ENCODE measurements at regions not wholly inside any gene's neighbourhood (a gene's known extent, or its start where the extent isn't known, plus 50 kb on each side); places are given as distances from the start of the nearest gene placed in this dataset.
"Not testable (repeated sequence)": the region's sequence is repeated elsewhere in the genome, so short reads cannot be mapped to it uniquely, and the experiment has no call there.

DNA sequence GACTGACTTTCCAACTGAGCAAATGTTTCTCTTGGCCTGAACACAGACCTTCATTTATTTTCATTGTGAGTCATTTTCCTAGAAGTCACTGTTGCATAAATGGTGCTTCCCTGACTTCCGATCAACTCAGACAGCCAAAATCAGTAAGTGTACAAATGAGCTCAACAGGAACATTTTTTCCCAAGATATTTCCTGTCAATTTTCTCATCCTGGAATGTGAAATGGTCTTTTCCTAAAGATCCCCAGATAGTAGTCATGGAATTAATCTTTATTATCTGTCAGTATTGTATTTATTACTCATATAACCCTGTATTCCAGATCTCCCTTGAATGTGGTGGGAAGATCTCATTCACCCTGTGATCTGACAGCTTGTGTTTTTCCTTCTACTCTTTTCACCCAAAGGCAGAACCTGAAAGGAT is 360.3 kb upstream of the KIF2B start:
- no peak overlapping the region for H3K4me3 Mint-ChIP-seq (ENCODE audit: unreplicated experiment)
- no peak for DNase-seq (ENCODE audit: low spot score)
- H3K4me1 Mint-ChIP-seq (ENCODE audit: low read depth) = peaks cover 34% of the 10 kb centered on the region
- H3K27me3 Mint-ChIP-seq (ENCODE audit: low read depth) = no peaks in the 10 kb centered on the region
- H3K36me3 Mint-ChIP-seq (ENCODE audit: low read depth) = no peaks in the 10 kb centered on the region
- H3K9me3 Mint-ChIP-seq (ENCODE audit: low read depth) = peaks cover 12% of the 10 kb centered on the region
- TF ChIP-seq, protein P1, sequence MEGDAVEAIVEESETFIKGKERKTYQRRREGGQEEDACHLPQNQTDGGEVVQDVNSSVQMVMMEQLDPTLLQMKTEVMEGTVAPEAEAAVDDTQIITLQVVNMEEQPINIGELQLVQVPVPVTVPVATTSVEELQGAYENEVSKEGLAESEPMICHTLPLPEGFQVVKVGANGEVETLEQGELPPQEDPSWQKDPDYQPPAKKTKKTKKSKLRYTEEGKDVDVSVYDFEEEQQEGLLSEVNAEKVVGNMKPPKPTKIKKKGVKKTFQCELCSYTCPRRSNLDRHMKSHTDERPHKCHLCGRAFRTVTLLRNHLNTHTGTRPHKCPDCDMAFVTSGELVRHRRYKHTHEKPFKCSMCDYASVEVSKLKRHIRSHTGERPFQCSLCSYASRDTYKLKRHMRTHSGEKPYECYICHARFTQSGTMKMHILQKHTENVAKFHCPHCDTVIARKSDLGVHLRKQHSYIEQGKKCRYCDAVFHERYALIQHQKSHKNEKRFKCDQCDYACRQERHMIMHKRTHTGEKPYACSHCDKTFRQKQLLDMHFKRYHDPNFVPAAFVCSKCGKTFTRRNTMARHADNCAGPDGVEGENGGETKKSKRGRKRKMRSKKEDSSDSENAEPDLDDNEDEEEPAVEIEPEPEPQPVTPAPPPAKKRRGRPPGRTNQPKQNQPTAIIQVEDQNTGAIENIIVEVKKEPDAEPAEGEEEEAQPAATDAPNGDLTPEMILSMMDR (IDR thresholded peaks at IDR 0.05) = no peak
- H3K27ac Mint-ChIP-seq (ENCODE audit: unreplicated experiment) = peak overlapping the region; percentile 52

DNA sequence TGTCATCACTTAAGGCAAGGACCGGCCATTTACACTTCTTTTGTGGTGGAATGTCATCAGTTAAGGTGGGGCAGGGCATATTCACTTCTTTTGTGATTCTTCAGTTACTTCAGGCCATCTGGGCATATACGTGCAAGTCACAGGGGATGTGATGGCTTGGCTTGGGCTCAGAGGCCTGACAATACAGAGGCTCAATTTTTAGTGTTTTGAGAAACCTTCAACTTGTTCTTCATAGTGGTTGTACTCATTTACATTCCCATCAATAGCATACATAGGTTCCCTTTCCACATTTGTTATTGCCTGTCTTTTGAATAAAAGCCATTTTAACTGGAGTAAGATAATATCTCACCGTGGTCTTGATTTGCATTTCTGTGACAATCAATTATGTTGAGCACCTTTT is 366.8 kb upstream of the KIF2B start:
- H3K27me3 Mint-ChIP-seq (ENCODE audit: low read depth); H3K4me3 Mint-ChIP-seq (ENCODE audit: unreplicated experiment); H3K36me3 Mint-ChIP-seq (ENCODE audit: low read depth); DNase-seq (ENCODE audit: low spot score); H3K4me1 Mint-ChIP-seq (ENCODE audit: low read depth); H3K27ac Mint-ChIP-seq (ENCODE audit: unreplicated experiment): not testable (repeated sequence)
- peaks cover 12% of the 10 kb centered on the region for H3K9me3 Mint-ChIP-seq (ENCODE audit: low read depth)

DNA sequence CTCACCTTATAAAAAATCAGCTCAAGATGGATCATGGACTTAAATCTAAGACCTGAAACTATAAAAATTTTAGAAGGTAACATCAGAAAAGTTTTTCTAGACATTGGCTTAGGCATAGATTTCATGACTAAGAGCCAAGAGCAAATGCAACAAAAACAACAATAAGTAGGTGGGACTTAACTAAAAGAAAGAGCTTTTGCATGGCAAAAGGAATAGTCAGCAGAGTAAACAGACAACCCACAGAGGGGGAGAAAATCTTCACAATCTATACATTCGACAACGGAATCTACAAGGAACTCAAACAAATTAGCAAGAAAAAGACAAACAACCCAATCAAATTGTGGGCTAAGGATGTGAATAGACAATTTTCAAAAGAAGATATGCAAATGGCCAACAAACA is 368.4 kb upstream of the KIF2B start:
- Mint-ChIP-seq H3K4me3 (ENCODE audit: unreplicated experiment) (no peak overlapping the region), H3K9me3 (ENCODE audit: low read depth) (peaks cover 3% of the 10 kb centered on the region), H3K4me1 (ENCODE audit: low read depth) (no peaks in the 10 kb centered on the region), H3K36me3 (ENCODE audit: low read depth) (no peaks in the 10 kb centered on the region), H3K27ac (ENCODE audit: unreplicated experiment) (no peak overlapping the region), H3K27me3 (ENCODE audit: low read depth) (peaks cover 8% of the 10 kb centered on the region)
- TF ChIP-seq, protein P1 (IDR thresholded peaks at IDR 0.05) = no peak
- no peak for DNase-seq (ENCODE audit: low spot score)

DNA sequence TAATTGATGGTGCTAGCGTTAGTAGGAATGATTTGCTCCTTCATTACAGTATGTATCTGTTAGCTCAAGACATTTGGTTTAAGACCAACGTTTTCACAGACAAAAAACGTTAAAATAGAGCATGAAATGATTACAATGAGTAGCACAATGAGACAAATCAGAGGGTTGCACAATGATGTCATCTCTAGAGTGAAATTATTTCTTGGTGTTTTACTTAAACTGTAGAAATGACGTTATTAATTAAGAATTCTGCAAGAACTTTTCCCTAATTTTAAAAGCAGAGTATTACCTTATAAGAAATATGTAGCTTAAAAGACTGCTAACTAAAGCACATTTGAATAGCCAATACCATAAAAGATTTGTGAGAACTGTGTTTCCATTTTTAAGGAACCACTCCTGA is 373.4 kb upstream of the KIF2B start:
- Mint-ChIP-seq H3K9me3 (ENCODE audit: low read depth) (no peaks in the 10 kb centered on the region), H3K4me1 (ENCODE audit: low read depth) (no peaks in the 10 kb centered on the region), H3K27me3 (ENCODE audit: low read depth) (peaks cover 14% of the 10 kb centered on the region), H3K4me3 (ENCODE audit: unreplicated experiment) (no peak overlapping the region), H3K36me3 (ENCODE audit: low read depth) (no peaks in the 10 kb centered on the region), H3K27ac (ENCODE audit: unreplicated experiment) (no peak overlapping the region)
- TF ChIP-seq, protein P1 (IDR thresholded peaks at IDR 0.05) = no peak
- DNase-seq (ENCODE audit: low spot score) = no peak

DNA sequence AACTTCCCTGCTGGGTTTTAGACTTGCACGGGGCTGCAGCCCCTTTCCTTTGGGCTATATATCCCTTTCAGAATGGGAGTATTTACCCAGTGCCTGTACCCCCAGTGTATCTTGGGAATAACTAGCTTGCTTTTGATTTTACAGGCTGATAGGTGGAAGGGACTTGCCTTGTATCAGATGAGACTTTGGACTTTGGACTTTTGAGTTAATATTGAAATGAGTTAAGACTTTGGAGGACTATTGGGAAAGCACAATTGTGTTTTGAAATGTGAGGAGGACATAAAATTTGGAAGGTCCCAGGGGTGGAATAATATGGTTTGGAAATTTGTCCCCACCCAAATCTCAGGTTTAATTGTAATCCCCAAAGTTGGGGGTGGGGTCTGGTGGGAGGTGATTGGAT is 393.8 kb upstream of the KIF2B start:
- no peaks in the 10 kb centered on the region for H3K4me1 Mint-ChIP-seq (ENCODE audit: low read depth)
- no peak overlapping the region for H3K27ac Mint-ChIP-seq (ENCODE audit: unreplicated experiment)
- peaks cover 10% of the 10 kb centered on the region for H3K27me3 Mint-ChIP-seq (ENCODE audit: low read depth)
- no peaks in the 10 kb centered on the region for H3K36me3 Mint-ChIP-seq (ENCODE audit: low read depth)
- DNase-seq (ENCODE audit: low spot score) = no peak
- H3K4me3 Mint-ChIP-seq (ENCODE audit: unreplicated experiment) = no peak overlapping the region
- H3K9me3 Mint-ChIP-seq (ENCODE audit: low read depth) = peaks cover 8% of the 10 kb centered on the region
- TF ChIP-seq, protein P1 (IDR thresholded peaks at IDR 0.05) = no peak

DNA sequence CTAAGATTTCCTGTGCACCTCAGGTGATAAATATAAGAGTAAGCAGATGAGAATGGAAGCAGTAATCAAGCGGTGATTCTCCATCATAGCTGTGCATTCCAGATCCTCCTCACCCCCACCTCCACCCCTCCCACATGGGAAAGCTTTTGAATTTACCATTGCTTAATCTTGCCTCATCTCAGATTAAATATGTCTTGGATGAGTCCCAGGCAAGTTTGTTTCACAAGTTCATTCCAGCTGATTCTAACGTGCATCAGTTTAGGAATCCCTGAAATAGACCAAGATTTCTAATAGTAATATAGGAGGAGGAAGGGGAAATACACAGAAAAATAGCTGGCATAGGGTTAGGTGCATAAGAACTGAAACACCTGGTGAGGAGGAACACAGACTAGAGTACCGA is 396.2 kb upstream of the KIF2B start:
- Mint-ChIP-seq H3K4me3 (ENCODE audit: unreplicated experiment) (no peak overlapping the region), H3K27me3 (ENCODE audit: low read depth) (peaks cover 11% of the 10 kb centered on the region), H3K4me1 (ENCODE audit: low read depth) (no peaks in the 10 kb centered on the region), H3K9me3 (ENCODE audit: low read depth) (peaks cover 8% of the 10 kb centered on the region), H3K36me3 (ENCODE audit: low read depth) (no peaks in the 10 kb centered on the region), H3K27ac (ENCODE audit: unreplicated experiment) (no peak overlapping the region)
- TF ChIP-seq, protein P1 (IDR thresholded peaks at IDR 0.05) = no peak
- DNase-seq (ENCODE audit: low spot score) = no peak

Measured in chondrocyte (in vitro differentiated cells).